ENCODE measurements at regions not wholly inside any gene's neighbourhood (a gene's known extent, or its start where the extent isn't known, plus 50 kb on each side); places are given as distances from the start of the nearest gene placed in this dataset.

DNA sequence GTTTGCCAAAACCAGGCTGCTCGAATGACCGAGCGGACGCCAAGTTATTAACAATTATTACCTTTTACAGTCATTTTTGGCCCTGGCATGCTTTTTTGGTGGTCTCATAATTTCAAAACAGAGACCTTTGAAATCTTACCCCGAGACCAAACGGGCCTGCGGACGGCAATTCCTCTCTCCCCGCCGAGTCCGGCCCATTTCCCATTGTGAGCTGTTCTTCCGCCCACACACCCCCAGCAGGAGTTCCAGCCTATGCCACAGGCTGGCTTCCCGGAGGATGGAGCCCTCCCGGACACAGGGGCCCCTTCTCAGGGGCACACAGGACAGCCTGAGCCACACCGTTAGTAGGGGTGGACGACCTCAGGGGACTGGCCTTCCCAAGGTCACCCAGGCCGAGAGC, 130.7 kb downstream of the C16orf95 start:
- FAIRE-seq (no peak), DNase-seq (ENCODE audit: insufficient read length) (no peak)
- TF ChIP-seq TAF1 (IDR thresholded peaks at IDR 0.05; ENCODE audit: borderline replicate concordance, low read depth, low read length) (no peak), POLR2A (IDR thresholded peaks at IDR 0.05; ENCODE audit: low read depth, low read length) (no peak), POLR2AphosphoS5 (IDR thresholded peaks at IDR 0.05; ENCODE audit: low read depth, low read length) (no peak)

DNA sequence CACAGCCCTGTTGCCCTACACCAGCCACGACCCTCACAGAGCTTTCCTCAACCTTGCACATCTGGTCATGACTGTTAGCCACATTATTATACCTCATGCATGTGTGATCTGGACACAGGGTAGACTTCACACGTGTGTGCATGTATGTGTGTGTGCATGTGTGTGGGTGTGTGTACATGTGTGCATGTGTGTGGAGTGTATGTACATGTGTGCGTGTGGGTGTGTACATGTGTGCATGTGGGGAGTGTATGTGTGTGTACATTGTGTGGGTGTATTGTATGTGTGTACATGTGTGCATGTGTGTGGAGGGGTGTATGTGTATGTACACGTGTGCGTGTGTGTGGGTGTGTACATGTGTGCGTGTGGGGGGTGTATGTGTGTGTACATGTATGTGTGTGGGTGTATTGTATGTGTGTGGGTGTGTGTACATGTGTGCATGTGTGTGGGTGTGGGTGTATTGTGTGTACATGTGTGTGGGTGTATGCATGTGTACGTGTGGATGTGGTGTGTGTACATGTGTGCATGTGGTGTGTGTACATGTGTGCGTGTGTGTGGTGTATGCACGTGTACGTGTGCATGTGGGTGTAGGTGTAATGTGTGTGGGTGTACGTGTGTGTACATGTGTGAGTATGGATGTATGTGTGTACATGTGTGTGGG, 130.2 kb downstream of the C16orf95 start:
- DNase-seq (ENCODE audit: insufficient read length), result no peak
- no peak for TF ChIP-seq TAF1 (IDR thresholded peaks at IDR 0.05; ENCODE audit: borderline replicate concordance, low read depth, low read length)
- no peak for TF ChIP-seq POLR2A (IDR thresholded peaks at IDR 0.05; ENCODE audit: low read depth, low read length)
- TF ChIP-seq POLR2AphosphoS5 (IDR thresholded peaks at IDR 0.05; ENCODE audit: low read depth, low read length), result no peak
- FAIRE-seq, result no peak

DNA sequence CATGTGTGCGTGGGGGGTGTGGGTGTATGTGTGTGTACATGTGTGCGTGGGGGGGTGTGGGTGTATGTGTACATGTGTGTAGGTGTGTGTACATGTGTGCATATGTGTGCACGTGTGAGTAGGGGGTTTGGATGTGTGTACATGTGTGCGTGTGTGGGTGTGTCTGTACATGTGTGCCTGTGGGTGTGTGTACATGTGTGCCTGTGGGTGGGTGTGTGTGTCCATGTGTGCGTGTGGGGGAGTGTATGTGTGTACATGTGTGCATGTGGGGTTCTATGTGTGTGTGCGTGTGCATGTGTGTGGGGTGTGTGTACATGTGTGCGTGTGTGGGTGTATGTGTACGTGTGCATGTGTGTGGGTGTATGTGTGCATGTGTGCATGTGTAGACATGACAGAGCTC, 129.1 kb downstream of the C16orf95 start:
- FAIRE-seq (no peak), DNase-seq (ENCODE audit: insufficient read length) (no peak)
- no peak for TF ChIP-seq POLR2AphosphoS5 (IDR thresholded peaks at IDR 0.05; ENCODE audit: low read depth, low read length)
- TF ChIP-seq TAF1 (IDR thresholded peaks at IDR 0.05; ENCODE audit: borderline replicate concordance, low read depth, low read length), result no peak
- TF ChIP-seq POLR2A (IDR thresholded peaks at IDR 0.05; ENCODE audit: low read depth, low read length), result no peak

DNA sequence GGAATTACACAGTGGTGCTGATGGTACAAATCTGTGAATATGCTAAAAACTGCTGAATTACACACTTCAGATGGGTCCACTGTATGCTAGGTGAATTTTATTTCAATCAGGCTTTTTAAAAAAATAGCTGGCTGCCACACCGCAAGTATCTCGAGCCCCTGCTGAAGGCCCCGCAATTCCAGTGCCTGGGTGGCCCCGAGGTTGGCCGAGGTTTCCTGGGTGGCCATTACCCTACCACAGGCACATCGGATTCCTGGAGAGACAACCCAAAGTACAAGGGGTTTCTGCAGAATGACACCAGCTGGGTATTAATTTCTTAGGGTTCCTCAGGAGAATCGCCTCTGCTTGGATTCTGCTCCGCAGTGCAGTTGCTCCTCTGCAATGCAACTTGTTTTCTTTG, 127.8 kb downstream of the C16orf95 start:
- DNase-seq (ENCODE audit: insufficient read length) (no peak), FAIRE-seq (no peak)
- TF ChIP-seq POLR2A (IDR thresholded peaks at IDR 0.05; ENCODE audit: low read depth, low read length) (no peak), POLR2AphosphoS5 (IDR thresholded peaks at IDR 0.05; ENCODE audit: low read depth, low read length) (no peak), TAF1 (IDR thresholded peaks at IDR 0.05; ENCODE audit: borderline replicate concordance, low read depth, low read length) (no peak)

DNA sequence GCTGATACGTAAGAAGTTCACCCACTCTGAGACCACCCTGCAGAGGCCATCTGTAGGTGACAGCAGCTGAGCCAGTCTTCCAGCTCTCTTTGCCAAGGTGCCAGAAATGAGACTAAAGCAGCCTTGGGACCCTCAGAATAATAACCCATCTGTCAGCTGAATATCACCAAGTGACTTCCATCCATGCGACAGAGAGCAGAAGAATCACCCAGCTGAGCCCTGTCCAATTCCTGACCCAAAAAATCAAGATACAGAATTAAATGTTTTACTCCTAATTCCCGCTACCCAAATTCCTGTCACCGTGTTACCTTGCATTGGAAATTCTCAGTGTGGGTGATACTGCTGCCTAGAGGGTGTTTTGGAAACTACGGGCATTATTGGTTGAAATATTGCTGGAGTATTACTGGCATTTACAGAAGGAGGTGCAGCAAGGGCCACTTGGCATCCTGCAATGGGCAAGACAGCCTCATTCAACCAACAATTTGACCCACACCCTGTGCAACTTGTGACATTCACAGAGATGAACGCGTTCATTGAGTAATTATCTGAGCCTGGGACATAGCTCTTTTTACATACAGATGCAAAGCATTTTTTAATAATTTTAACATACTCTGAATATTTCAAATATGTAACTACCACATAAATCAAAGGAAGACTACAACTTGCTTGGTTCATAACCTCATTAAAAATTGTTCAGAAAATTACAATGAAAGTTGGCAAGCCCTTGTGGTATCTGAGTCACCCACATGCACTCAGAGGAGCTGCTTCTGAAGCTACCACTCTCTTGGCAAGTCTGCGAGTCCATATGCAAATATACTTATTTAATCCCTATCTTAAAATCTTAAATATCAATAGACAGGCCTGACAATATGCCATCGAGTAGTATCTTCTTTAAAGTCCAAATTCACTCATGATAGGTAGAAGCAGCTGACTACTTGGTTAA, 126.6 kb downstream of the C16orf95 start:
- no peak for DNase-seq (ENCODE audit: insufficient read length)
- no peak for FAIRE-seq
- no peak for TF ChIP-seq POLR2A (IDR thresholded peaks at IDR 0.05; ENCODE audit: low read depth, low read length)
- TF ChIP-seq TAF1 (IDR thresholded peaks at IDR 0.05; ENCODE audit: borderline replicate concordance, low read depth, low read length), result no peak
- no peak for TF ChIP-seq POLR2AphosphoS5 (IDR thresholded peaks at IDR 0.05; ENCODE audit: low read depth, low read length)

DNA sequence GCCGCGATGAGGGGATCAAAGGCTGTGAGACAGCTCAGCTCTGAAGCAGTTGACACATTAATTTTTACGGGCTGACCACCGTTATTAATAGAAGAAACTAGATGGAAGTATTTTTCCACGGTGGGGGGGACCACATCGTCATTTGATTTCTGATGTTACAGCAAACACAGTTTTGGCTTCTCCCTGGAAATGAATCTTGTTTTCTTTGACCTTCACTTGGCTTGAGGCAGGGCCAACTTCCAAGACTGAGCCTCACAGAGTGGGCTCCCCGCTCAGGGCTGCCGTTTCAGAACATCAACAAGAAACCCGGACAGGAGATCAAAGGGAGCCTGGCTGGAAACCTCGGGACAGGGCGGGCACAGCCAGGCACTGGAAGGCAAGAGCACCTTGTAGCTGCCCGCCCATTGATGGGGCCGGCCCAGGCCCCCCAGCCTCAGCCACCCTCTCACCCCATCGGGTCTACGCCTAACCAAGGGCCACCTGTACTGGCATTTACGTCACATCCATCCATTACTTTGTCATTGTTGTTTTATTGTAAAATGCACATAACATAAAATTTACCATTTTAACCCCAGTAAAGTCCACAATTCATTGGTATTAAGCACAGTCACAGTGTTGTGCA, 124.6 kb downstream of the C16orf95 start:
- FAIRE-seq (no peak), DNase-seq (ENCODE audit: insufficient read length) (no peak)
- TF ChIP-seq POLR2A (IDR thresholded peaks at IDR 0.05; ENCODE audit: low read depth, low read length), result no peak

DNA sequence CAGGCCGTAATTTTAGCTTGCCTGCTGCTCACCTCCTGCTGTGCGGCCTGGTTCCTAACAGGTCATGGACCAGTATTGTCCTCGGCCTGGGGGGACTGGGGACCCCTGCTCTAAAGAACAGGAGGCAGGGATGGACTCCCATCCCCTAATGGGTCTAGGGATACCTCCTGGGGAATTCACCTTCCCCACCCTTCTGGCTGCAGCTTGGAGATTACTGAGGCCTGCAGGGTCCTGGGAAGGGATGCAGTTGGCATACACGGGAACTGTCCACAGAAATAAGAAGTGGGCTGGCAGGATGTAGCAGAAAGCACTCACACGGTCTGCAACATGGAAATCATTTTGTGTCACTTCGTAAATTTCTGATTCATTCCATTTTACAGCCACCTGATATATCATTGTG, 123.0 kb downstream of the C16orf95 start:
- DNase-seq (ENCODE audit: insufficient read length), result no peak
- FAIRE-seq, result no peak
- no peak for TF ChIP-seq TAF1 (IDR thresholded peaks at IDR 0.05; ENCODE audit: borderline replicate concordance, low read depth, low read length)

DNA sequence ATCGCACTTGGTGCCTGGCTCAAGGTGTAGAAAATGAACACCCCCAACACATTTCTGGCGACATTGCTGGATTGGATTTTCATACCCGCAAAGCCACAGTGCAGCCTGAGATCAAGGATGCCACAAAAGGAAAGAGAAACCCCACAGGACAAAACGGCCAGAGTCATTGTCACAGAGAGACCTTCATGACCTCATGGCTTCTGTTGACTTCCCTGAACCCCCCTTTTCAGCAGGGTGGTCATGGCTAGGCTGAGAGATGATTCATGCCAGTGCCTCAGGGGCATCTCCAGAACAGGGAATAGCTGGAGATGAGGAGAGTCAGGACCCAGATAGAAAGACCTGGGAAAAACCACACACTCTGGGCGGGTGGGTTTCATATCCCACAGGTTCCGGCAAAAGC, 122.0 kb downstream of the C16orf95 start:
- DNase-seq (ENCODE audit: insufficient read length) (no peak), FAIRE-seq (no peak)
- no peak for TF ChIP-seq POLR2AphosphoS5 (IDR thresholded peaks at IDR 0.05; ENCODE audit: low read depth, low read length)
- no peak for TF ChIP-seq POLR2A (IDR thresholded peaks at IDR 0.05; ENCODE audit: low read depth, low read length)
- TF ChIP-seq TAF1 (IDR thresholded peaks at IDR 0.05; ENCODE audit: borderline replicate concordance, low read depth, low read length), result no peak

DNA sequence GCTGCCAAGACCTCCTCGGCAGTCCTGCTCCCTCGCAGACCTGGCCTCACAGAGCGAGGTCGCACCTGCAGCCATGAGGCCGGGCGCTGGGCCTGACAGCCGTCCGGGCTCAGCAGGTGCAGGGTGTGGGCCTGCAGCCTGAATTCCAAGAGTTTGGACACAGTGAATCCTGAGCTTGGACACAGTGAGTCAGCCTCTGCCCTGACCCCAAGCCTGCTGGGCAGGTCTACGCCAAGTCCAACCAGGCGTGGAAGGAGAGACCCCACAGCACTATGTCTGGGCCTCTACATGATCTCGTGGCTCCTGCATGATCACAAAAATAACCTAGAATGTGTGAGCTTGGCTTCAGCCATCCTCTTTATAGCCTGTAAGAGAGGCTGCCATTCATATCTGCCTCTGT, 121.0 kb downstream of the C16orf95 start:
- FAIRE-seq, result no peak
- DNase-seq (ENCODE audit: insufficient read length), result no peak
- TF ChIP-seq TAF1 (IDR thresholded peaks at IDR 0.05; ENCODE audit: borderline replicate concordance, low read depth, low read length), result no peak
- no peak for TF ChIP-seq POLR2A (IDR thresholded peaks at IDR 0.05; ENCODE audit: low read depth, low read length)
- TF ChIP-seq POLR2AphosphoS5 (IDR thresholded peaks at IDR 0.05; ENCODE audit: low read depth, low read length), result no peak

DNA sequence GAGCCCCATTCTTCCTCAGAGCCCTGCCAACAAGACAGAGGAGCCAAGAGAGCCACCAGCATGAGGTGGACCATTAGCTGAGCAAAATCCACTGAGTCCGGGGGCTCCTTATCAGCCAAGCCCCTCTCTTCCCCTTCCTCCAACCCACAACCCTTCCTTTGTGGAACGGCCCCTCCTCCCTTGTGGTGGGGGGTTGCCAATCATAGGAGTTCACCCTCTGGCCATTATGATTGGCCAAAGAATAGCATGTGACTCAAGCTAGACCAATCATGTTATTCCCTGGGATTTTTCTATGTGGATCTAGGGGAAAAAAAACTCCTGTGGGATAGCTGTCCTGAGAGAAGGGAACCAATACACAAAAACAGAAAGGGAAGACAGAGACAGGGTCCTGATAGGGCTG, 120.5 kb downstream of the C16orf95 start:
- FAIRE-seq, result no peak
- no peak for DNase-seq (ENCODE audit: insufficient read length)
- TF ChIP-seq TAF1 (IDR thresholded peaks at IDR 0.05; ENCODE audit: borderline replicate concordance, low read depth, low read length) (no peak), POLR2A (IDR thresholded peaks at IDR 0.05; ENCODE audit: low read depth, low read length) (no peak), POLR2AphosphoS5 (IDR thresholded peaks at IDR 0.05; ENCODE audit: low read depth, low read length) (no peak)

DNA sequence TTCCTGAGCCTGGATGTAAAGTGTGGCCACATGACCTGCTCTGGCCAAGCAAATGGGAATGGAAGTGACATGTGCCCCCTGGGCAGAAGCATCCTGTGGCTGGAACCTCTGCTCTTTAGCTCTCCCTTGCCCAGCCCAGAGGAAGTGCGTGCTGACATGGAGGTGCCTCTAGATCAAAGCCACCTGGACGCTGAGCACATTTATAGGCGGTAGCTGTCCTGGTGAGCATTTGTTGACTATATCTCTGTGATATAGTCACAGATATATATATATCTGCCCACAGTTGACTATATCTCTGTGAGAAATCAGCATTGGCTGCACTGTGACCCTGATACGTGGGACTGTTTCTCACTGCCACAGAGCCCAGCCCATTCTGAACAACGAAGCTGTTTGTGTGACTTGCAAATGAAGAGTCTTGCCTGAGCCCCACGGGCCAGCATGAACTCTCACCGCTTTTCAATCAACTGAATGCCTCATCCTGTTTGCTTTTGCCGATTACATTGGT, 118.8 kb downstream of the C16orf95 start:
- no peak for TF ChIP-seq POLR2A (IDR thresholded peaks at IDR 0.05; ENCODE audit: low read depth, low read length)
- TF ChIP-seq POLR2AphosphoS5 (IDR thresholded peaks at IDR 0.05; ENCODE audit: low read depth, low read length), result no peak
- TF ChIP-seq TAF1 (IDR thresholded peaks at IDR 0.05; ENCODE audit: borderline replicate concordance, low read depth, low read length), result no peak
- DNase-seq (ENCODE audit: insufficient read length) (no peak), FAIRE-seq (no peak)

Measured in GM12892 (cell line).